NCI-H510A treated with DMSO at 0.1 percent for 48 hours (cell line): ENCODE measurements at regions not wholly inside any gene's neighbourhood (a gene's known extent, or its start where the extent isn't known, plus 50 kb on each side); places are given as distances from the start of the nearest gene placed in this dataset.
A peak's percentile ranks its signal among the peaks of the same experiment; 100 is the strongest.

ENCODE experiments used
- DNase-seq: peaks from one replicate; lab custom pipeline; 2025; lab: John Stamatoyannopoulos, UW

- DNase-seq: no peak
Observed at GRCh38 chr2:509888-510287, 167.3 kb downstream of the TMEM18 start.

DNA sequence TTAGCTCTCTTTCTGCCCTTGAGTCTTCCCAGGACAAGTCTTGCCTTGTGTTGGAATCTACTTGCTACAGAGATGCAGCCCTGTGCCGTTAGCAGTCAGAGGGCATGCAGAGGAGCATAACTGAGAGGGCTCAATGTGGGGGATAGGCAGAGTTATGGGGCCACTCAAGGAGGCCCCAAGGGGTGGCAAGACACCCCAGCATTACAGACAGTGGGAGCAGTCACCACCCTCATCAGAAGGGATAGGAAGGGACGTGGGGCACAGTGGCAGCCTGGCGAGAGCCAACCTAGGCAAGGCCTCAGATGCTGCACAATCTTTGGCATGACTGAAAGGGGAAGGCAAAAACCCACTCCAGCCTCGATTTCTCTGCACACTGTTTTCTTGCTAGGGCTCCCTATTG lies 169.1 kb downstream of the TMEM18 start:
- DNase-seq: no peak

GRCh38 chr2:506866-507265 lies 170.3 kb downstream of the TMEM18 start:
- no peak for DNase-seq

DNA sequence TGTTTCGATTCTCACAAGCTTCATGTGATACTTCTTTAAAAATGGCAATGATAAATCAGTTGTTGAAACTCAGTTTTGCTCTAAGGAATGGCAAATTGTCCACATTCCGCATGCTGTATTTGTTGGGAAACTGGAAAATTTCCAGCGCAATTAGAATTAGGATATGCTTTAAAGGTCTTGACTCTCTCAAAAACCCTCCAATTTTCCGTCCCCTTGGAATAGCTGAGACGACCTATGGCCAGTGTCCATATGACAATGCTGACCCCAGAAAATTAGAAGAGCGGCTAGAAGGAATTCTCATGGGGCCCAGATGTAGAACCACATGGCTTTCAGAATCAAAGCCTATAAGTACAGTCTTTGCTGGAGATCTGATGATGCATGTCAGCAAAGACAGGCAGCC lies 170.8 kb downstream of the TMEM18 start:
- DNase-seq: no peak

- DNase-seq: no peak
Observed at GRCh38 chr2:505941-506340, 171.3 kb downstream of the TMEM18 start.

GRCh38 chr2:503288-503999 lies 173.8 kb downstream of the TMEM18 start:
- DNase-seq: no peak

- no peak for DNase-seq
Observed at GRCh38 chr2:502831-503230, 174.4 kb downstream of the TMEM18 start.

GRCh38 chr2:501667-502066 lies 175.5 kb downstream of the TMEM18 start:
- DNase-seq: no peak

DNA sequence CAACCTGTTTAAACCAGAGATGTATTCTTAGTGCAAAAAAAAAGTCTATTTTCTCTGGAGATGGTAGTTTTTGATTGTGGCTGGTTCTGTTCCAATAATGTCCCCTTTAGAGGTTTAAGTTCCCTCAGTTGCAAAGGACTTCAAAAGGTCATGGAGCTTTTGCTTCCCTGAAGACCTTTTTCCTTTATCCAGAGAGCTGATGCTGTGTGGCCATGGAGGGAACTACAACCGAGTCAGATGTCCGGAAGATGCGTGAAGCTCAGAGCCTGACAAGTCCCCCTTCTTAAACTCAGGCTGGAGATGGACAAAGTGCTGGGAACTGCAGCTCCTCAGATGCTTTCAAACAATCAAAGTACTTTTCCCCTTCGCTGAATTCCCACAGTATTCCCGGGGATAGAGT lies 176.1 kb downstream of the TMEM18 start:
- no peak for DNase-seq

- no peak for DNase-seq
Observed at GRCh38 chr2:499726-500125, 177.5 kb downstream of the TMEM18 start.

DNA sequence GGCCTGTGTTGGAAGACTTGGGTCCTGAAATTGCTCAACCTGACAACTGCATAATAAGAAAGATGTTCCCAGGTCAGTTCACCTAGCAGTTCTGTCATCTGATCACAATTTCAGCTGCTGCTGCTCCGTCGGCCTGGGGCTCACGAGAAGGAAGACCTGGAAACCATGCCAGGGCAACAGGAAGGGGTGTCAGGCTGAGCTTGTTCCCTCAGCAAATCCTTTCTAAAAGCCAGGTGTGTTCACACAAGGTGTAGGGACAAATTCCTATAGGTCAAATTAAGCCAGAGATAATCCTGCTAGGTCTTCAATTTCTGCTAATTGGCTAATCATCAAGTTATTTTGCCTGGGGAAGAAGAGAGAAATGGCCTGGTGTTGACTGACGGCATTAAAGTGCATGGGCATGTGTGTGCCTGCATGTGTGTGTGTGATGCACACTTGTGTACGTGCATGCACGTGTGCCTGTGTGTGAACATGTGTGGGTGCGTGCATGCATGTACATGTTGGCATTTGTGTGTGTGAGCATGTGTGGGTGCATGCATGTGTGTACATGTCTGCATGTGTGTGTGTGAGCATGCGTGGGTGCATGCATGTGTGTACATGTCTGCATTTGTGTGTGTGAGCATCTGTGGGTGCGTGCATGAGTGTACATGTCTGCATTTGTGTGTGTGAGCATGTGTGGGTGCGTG lies 178.6 kb downstream of the TMEM18 start:
- DNase-seq: no peak

- DNase-seq: no peak
Observed at GRCh38 chr2:497770-498492, 179.3 kb downstream of the TMEM18 start.

DNA sequence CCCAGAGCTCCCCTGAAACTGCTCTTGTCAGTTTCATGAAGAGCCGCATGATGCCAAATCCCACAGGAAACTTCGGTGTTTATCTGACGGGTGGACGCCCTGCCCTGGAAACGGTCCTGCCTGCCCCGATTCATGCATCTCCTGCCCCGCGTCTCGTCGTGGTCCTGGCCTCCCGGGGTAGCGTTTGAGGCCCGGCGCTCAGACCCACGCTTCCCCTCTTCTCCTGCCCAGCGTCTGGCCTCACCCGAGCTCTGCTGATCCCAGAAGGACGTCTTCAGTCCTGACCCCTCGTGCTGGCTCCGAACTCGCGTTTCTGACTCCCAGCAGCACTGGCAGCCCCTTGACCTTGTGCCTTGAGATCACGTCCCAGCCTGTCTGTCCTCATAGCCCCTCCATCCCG lies 180.5 kb downstream of the TMEM18 start:
- no peak for DNase-seq

DNA sequence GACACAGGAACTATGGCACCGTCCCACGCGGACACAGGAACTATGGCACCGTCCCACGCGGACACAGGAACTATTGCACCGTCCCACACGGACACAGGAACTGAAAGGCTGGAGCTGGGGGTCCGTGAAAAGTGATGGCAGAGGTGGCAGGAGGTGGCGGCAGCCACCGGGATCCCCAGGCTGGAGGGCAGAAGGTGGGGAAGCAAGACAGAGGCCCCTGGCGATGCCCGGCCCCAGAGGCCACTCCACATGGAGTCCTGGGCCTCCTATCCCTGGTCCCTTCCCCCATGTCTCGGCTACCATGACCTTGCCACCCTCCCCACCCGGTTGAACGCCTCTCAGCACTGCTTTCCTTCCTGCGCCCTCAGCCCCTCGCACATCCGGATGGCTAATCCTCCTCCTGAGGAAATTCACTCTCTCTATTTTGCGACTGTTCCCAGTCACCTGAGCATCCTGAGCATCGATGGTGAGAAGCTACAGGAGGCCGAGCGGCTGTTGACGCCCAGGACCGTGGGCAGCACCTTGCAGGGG lies 181.4 kb downstream of the TMEM18 start:
- DNase-seq: no peak

GRCh38 chr2:494853-495252 lies 182.4 kb downstream of the TMEM18 start:
- no peak for DNase-seq

GRCh38 chr2:493228-493627 lies 184.0 kb downstream of the TMEM18 start:
- no peak for DNase-seq

DNA sequence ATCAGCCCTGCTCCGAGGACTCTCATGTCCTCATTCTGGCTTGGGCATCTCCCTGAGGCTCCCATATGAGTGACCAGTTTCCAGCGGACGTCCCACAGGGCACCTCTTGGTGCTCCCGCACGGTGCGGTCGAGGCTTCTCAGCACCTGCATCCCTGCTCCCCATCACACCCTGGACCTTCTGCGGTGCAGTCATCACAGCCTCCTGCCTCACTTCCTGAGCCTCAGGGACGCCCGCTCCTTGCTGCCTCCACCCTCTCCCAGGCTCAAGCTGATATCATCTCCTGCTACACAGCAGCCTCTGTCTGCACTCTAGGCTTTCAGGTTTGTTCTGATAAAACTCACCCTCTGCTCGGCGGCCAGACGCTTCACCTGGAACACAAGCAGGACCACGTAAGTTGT lies 185.0 kb downstream of the TMEM18 start:
- no peak for DNase-seq

DNA sequence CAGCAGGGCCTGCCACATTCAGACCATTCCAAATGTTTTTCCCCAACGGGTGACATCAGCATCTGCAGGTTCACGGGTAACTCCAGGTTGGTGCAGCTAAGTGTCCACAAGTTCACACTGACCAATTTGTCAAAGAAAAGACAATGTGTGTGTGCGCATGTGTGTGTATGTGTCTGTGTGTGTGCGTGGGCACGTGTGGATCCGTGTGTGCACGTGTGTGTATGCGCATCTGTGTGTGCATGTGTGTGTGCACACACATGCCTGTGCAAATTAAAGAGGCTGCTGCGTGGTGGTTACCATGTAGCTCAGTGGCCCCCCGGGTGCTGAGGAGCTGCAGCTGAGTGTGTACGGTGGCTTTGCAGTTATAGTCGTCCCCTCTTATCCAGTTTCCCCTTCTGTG lies 187.4 kb downstream of the TMEM18 start:
- no peak for DNase-seq

GRCh38 chr2:489084-489483 lies 188.1 kb downstream of the TMEM18 start:
- DNase-seq: no peak

DNA sequence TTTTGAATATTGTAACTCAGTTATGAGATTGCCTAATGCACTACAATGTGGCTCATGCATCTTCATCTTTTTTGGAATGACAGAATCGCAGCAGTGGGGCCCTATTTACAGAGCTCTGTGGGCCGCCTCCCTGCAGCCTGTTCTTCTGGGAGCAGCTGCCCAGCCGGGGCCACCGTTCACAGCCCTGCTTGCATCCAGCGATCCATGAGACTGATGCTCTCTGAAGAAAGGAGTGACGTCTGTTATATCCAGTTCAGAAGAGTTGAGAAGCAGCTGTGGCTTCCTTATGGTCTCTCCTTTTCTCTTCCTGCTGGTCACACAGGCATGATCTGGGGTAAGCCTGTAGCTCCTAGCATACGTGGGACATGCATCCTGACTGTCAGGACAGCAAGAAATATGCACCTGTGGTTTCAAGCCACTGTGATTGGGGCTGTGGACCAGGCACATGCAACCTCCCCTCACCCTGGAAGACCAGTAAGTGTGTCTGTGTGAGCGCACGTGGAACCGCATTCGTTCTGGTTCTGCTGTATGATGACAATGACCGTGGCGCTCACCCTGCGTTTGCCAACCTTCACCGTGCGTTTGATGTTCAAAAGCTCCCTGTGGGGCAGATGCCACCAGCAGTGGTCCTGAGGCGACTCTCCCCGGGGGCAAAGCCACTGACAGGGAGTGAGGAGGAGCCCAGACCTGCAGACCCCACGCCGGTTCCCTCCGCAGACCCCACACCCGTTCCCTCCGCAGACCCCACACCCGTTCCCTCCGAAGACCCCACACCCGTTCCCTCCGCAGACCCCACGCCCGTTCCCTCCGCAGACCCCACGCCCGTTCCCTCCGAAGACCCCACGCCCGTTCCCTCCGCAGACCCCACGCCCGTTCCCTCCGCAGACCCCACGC lies 189.8 kb downstream of the TMEM18 start:
- no peak for DNase-seq

DNA sequence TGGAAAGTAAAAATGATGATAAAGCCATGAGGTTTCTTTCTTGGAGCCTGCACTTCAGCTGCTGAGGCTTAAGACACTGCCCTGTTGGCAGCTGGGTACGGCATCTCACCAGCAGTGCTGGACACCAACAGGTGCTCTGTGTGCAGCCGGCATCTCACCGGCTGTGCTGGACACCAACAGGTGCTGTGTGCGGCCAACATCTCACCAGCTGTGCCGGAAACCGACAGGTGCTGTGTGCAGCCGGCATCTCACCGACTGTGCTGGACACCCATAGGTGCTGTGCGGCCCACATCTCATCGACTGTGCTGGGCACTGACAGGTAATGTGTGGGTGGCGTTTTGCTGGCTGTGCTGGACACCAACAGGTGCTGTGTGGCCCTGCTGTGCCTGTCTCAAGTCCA lies 190.8 kb downstream of the TMEM18 start:
- peak; percentile 14 for DNase-seq

DNA sequence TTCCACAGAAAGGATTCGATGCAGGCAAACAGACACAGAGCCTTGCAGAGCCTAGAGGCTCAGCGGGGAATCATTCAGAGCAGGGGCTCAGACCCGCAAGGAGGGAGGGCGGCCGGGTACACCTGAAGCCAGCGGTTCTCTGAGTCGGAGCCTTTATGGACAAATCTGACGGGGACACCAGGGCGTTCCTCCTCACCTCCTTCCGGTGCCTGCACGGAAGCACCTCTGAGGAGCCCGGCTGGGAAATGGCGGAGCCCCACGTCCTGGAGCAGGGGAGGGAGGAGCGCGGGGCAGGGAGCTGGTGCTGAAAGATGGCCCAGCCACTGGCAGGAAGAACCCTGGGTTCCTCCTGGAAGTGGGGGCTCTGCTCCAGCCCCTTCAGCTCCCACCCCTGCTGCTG lies 193.5 kb upstream of the ALKAL2 start:
- DNase-seq: no peak
